GM12878 (cell line): ENCODE measurements at regions not wholly inside any gene's neighbourhood (a gene's known extent, or its start where the extent isn't known, plus 50 kb on each side); places are given as distances from the start of the nearest gene placed in this dataset.
A peak's percentile ranks its signal among the peaks of the same experiment; 100 is the strongest.

Source experiments
- ATAC-seq: fragments of 200-7000 bp; cut with Tn5 transposase; 3 replicates; pipeline ENCODE4 v1.9.1; 2020; ENCODE audit warnings: mild to moderate bottlenecking, moderate library complexity
- BruUV-seq: library from RNA; stranded (reverse); fragments of 400-500 nt; replicated peaks from 2 replicates; lab custom pipeline; 2021; lab: Mats Ljungman, UMichigan
- CTCF ChIA-PET: fragments of 300-600 bp; sonication (Branson Sonifier 250); formaldehyde crosslinking; extraction: SDS; loops from one replicate; lab custom pipeline; 2021; ENCODE audit warnings: inconsistent platforms; lab: Yijun Ruan, JAX
- POLR2A ChIA-PET: fragments of 350-600 bp; formaldehyde crosslinking; extraction: SDS; loops from one replicate; lab custom pipeline; 2021; ENCODE audit warnings: inconsistent platforms; lab: Charles Lee
- RAD21 ChIA-PET: fragments of 300-600 bp; sonication (Branson Sonifier 250); formaldehyde crosslinking; loops from one replicate; lab custom pipeline; 2023; ENCODE audit warnings: antibody characterized with exemption; ENCODE audit not compliant: unreplicated experiment; lab: Charles Lee
- SMC1A ChIA-PET: fragments of 300-600 bp; sonication (Branson Sonifier 250); formaldehyde crosslinking; loops from one replicate; lab custom pipeline; 2023; ENCODE audit not compliant: unreplicated experiment, uncharacterized antibody; lab: Charles Lee
- DNase-seq: peaks from one replicate; pipeline ENCODE4 v3.0.0-alpha.2; 2011; ENCODE audit warnings: low read depth, low spot score
- FAIRE-seq: peaks from 3 replicates; lab custom pipeline; 2011; peaks lifted over from hg19 to GRCh38; lab: Jason Lieb, UNC
- H2AFZ ChIP-seq: 2 replicates; pipeline ENCODE4 v1.6.0; 2011; ENCODE audit warnings: low read depth, low read length, control low read depth; ENCODE audit not compliant: control insufficient read depth
- H3K27ac ChIP-seq: 2 replicates; pipeline ENCODE4 v1.5.1; 2011; ENCODE audit warnings: control low read depth; ENCODE audit not compliant: control insufficient read depth, insufficient read depth
- H3K27me3 ChIP-seq, 2 experiments: replicated peaks in 1 of 2; 2 replicates each; pipeline versions ENCODE4 v1.6.0 to v1.6.1; 2011; ENCODE audit warnings: low read length in 1 of 2; ENCODE audit not compliant: control insufficient read depth in 2 of 2, insufficient read depth in 2 of 2
- H3K36me3 ChIP-seq, 2 experiments: 2 replicates each; pipeline ENCODE4 v1.5.1; 2011; ENCODE audit warnings: low read length in 1 of 2; ENCODE audit not compliant: control insufficient read depth in 2 of 2, insufficient read depth in 2 of 2
- H3K4me1 ChIP-seq: 2 replicates; pipeline ENCODE4 v1.6.1; 2011; ENCODE audit warnings: mild to moderate bottlenecking, low read length, moderate library complexity, mixed read lengths; ENCODE audit not compliant: control insufficient read depth, insufficient read depth
- H3K4me2 ChIP-seq: 2 replicates; pipeline ENCODE4 v1.6.0; 2011; ENCODE audit warnings: control low read depth; ENCODE audit not compliant: control insufficient read depth, insufficient read depth
- H3K4me3 ChIP-seq: fragments of 200-600 bp; sonication (generic); 2 replicates; pipeline ENCODE4 v1.5.1; 2016
- H3K79me2 ChIP-seq: 2 replicates; pipeline ENCODE4 v1.6.0; 2011; ENCODE audit warnings: low read length; ENCODE audit not compliant: control insufficient read depth, insufficient read depth
- H3K9ac ChIP-seq: 2 replicates; pipeline ENCODE4 v1.8.0; 2011; ENCODE audit warnings: low read length, control low read depth, mixed read lengths; ENCODE audit not compliant: control insufficient read depth, insufficient read depth
- H3K9me3 ChIP-seq: replicated peaks from 3 replicates; pipeline ENCODE4 v1.5.1; 2011; ENCODE audit warnings: mild to moderate bottlenecking, low read length; ENCODE audit not compliant: control insufficient read depth, insufficient read depth
- H4K20me1 ChIP-seq: 2 replicates; pipeline ENCODE4 v1.6.0; 2011; ENCODE audit not compliant: control insufficient read depth, insufficient read depth
- BHLHE40 ChIP-seq, 2 experiments: fragments of 450-650 bp in 1 of 2; IDR thresholded peaks; 2 replicates each; pipeline ENCODE4 v1.6.1; 2011 to 2017; ENCODE audit warnings: low read depth in 2 of 2, borderline replicate concordance in 1 of 2, improper control_type of control experiment in 1 of 2, low read length in 1 of 2, mild to moderate bottlenecking in 1 of 2
- ETV6 ChIP-seq, 2 experiments: fragments of 450-650 bp in 1 of 2; IDR thresholded peaks in 1 of 2; conservative IDR thresholded peaks in 1 of 2; 2 replicates each; pipeline ENCODE4 v1.6.1; 2014; ENCODE audit warnings: antibody characterized with exemption in 1 of 2, borderline replicate concordance in 1 of 2, low read depth in 1 of 2, mild to moderate bottlenecking in 1 of 2, moderate library complexity in 1 of 2
- GABPA ChIP-seq: IDR thresholded peaks from 2 replicates; pipeline ENCODE4 v1.6.1; 2014; ENCODE audit warnings: antibody characterized with exemption, low read depth, mild to moderate bottlenecking, inconsistent platforms
- NR2C2 ChIP-seq: IDR thresholded peaks from 2 replicates; pipeline ENCODE4 v1.6.1; 2011; ENCODE audit warnings: borderline replicate concordance, low read depth; ENCODE audit not compliant: control insufficient read depth, insufficient read length
- NR2F1 ChIP-seq: fragments of 450-650 bp; conservative IDR thresholded peaks from 2 replicates; pipeline ENCODE4 v1.6.1; 2017; ENCODE audit warnings: mild to moderate bottlenecking
- PAX5 ChIP-seq: IDR thresholded peaks from 2 replicates; pipeline ENCODE4 v1.6.1; 2011; ENCODE audit warnings: low read depth, low read length, borderline replicate concordance
- POU2F2 ChIP-seq: IDR thresholded peaks from 3 replicates; pipeline ENCODE4 v1.6.1; 2011; ENCODE audit warnings: low read depth, mild to moderate bottlenecking, low read length, borderline replicate concordance
- RAD51 ChIP-seq: fragments of 450-650 bp; IDR thresholded peaks from 2 replicates; pipeline ENCODE4 v1.6.1; 2016; ENCODE audit warnings: moderate library complexity, mild to moderate bottlenecking, inconsistent platforms
- SIN3A ChIP-seq: IDR thresholded peaks from 2 replicates; pipeline ENCODE4 v1.6.1; 2012; ENCODE audit warnings: low read depth, low read length, improper control_type of control experiment
- SMAD5 ChIP-seq: IDR thresholded peaks from 2 replicates; pipeline ENCODE4 v1.6.1; 2016; ENCODE audit warnings: antibody characterized with exemption, low read depth
- TAF1 ChIP-seq: IDR thresholded peaks from 2 replicates; pipeline ENCODE4 v1.6.1; 2011; ENCODE audit warnings: mild to moderate bottlenecking, low read depth, low read length, borderline replicate concordance
- ZBED1 ChIP-seq: IDR thresholded peaks from 2 replicates; pipeline ENCODE4 v1.6.1; 2016; ENCODE audit warnings: borderline replicate concordance
- ZNF384 ChIP-seq: IDR thresholded peaks from 2 replicates; pipeline ENCODE4 v1.6.1; 2012; ENCODE audit warnings: low read depth, mild to moderate bottlenecking, low read length, improper control_type of control experiment, borderline replicate concordance
- WGBS: methylation state at CpG from one replicate; pipeline ENCODE4 v1.1.6; 2016; ENCODE audit warnings: low lambda C conversion rate; ENCODE audit not compliant: insufficient replicate concordance, insufficient coverage; ENCODE audit errors: missing lambda C conversion rate; 5-methylcytosine and 5-hydroxymethylcytosine counted together
- in situ Hi-C: fragments of 300-500 bp; cut with MboI; formaldehyde crosslinking; loops from 9 replicates; pipeline ENCODE4 v1.14.3; 2018; ENCODE audit warnings: mixed read lengths
- intact Hi-C: fragments of 100-400 bp; cut with micrococcal nuclease; formaldehyde crosslinking; loops from one replicate; pipeline ENCODE4 v1.14.2; 2022; ENCODE audit not compliant: unreplicated experiment
- TF ChIP-seq, protein P1 (sequence below): IDR thresholded peaks from 2 replicates; pipeline ENCODE4 v1.6.1; 2011; ENCODE audit warnings: borderline replicate concordance, low read depth, mild to moderate bottlenecking, moderate library complexity, low read length; ENCODE audit not compliant: insufficient read depth, poor library complexity, severe bottlenecking
- TF ChIP-seq, protein P2 (sequence below): IDR thresholded peaks from 2 replicates; pipeline ENCODE4 v1.6.1; 2012; ENCODE audit warnings: mild to moderate bottlenecking, low read depth, low read length
- TF ChIP-seq, protein P3 (sequence below): IDR thresholded peaks from 2 replicates; pipeline ENCODE4 v1.6.1; 2011; ENCODE audit warnings: low read depth, low read length, improper control_type of control experiment, borderline replicate concordance

DNA sequence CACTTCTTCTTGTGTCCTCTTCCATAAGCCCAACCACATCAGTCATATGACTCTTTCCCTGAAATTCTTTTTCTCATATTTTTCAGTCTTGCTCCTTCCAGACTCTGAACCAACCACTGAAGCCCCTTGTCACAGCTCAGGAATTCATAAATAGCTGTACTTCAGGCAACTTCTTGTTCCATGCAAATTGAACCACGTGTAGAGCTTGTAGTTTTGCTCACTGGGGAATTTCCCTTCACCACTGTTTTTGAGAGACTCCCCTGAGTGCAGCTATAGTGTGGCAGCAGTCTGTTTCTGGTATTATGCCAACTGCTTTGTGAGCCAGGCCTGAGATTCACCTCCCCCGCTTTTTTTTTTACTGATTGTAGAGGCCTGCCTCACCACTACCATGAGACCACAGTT lies 150.3 kb upstream of the SPAG17 start (continued):
- TF ChIP-seq, protein P1, sequence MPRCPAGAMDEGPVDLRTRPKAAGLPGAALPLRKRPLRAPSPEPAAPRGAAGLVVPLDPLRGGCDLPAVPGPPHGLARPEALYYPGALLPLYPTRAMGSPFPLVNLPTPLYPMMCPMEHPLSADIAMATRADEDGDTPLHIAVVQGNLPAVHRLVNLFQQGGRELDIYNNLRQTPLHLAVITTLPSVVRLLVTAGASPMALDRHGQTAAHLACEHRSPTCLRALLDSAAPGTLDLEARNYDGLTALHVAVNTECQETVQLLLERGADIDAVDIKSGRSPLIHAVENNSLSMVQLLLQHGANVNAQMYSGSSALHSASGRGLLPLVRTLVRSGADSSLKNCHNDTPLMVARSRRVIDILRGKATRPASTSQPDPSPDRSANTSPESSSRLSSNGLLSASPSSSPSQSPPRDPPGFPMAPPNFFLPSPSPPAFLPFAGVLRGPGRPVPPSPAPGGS = peak; percentile 33
- TF ChIP-seq ETV6 (conservative IDR thresholded peaks at IDR 0.05 in 1 of 2, IDR thresholded peaks at IDR 0.05 in 1 of 2; ENCODE audit: borderline replicate concordance in 1 of 2, low read depth in 1 of 2) (no peak), ZNF384 (peak; percentile 64; the same call in 1 of the 2 replicates), NR2C2 (no peak), PAX5 (no peak), NR2F1 (no peak), BHLHE40 (IDR thresholded peaks at IDR 0.05; ENCODE audit: borderline replicate concordance in 1 of 2, low read depth in 2 of 2, low read length in 1 of 2) (peak; percentile 50 to 58; a peak in 2 of 4 replicates)

DNA sequence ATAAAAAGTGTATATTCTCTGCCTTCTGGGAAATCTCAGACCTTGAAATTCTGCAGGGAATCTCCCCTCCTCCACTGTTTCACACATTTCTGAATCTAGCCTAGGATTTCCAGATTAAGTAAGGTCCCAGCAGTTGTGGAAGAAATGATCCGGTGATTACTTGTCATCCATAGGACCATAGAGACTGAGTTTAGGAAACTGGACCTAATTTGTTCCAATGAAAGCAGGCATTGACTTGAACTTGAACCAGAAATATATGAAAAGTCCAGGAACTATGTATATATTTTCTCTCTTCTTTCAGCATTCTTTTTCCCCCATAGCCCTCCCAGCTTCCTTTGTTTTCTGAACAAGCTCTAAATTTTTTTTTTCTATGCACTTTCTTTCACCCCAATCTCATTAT lies 149.5 kb upstream of the SPAG17 start:
- BruUV-seq = no TSS peak
- ChIA-PET SMC1A (interaction anchor here (0.5 to 1.5 kb wide), 4 partner anchors 10 to 37 kb away, joined by 3 to 4 read pairs (median 3); no protein-coding TSS in a partner anchor), RAD21 (interaction anchor here (1.5 kb wide), 1 partner anchor 11 kb away, joined by 5 read pairs; no protein-coding TSS in a partner anchor)

More for the DNA sequence above, 149.5 kb upstream of the SPAG17 start:
- Histone ChIP-seq H3K27me3 (no peaks in the 10 kb centered on the region), H4K20me1 (no peaks in the 10 kb centered on the region), H3K4me1 (no peaks in the 10 kb centered on the region), H3K9ac (no peak overlapping the region), H3K27ac (no peak overlapping the region), H3K4me2 (no peak overlapping the region), H3K9me3 (no peaks in the 10 kb centered on the region), H3K4me3 (no peak overlapping the region), H2AFZ (no peak overlapping the region), H3K36me3 (no peaks in the 10 kb centered on the region), H3K79me2 (no peaks in the 10 kb centered on the region)
- intact Hi-C loops (no loop called here), in situ Hi-C loops (no loop called here)
- DNase-seq (no peak), ATAC-seq (no peak), FAIRE-seq (no peak)
- 42% methylated on average over 1 of the region's 1 CpG for WGBS
- CTCF ChIA-PET = interaction anchor here (0.5 kb wide), 1 partner anchor 10 kb away, joined by 3 read pairs; no protein-coding TSS in a partner anchor
- POLR2A ChIA-PET = no interaction called here
- no peak for TF ChIP-seq ZBED1
- no peak for TF ChIP-seq POU2F2
- TF ChIP-seq SMAD5 = no peak
- no peak for TF ChIP-seq TAF1
- no peak for TF ChIP-seq GABPA
- no peak for TF ChIP-seq RAD51
- TF ChIP-seq, protein P2, sequence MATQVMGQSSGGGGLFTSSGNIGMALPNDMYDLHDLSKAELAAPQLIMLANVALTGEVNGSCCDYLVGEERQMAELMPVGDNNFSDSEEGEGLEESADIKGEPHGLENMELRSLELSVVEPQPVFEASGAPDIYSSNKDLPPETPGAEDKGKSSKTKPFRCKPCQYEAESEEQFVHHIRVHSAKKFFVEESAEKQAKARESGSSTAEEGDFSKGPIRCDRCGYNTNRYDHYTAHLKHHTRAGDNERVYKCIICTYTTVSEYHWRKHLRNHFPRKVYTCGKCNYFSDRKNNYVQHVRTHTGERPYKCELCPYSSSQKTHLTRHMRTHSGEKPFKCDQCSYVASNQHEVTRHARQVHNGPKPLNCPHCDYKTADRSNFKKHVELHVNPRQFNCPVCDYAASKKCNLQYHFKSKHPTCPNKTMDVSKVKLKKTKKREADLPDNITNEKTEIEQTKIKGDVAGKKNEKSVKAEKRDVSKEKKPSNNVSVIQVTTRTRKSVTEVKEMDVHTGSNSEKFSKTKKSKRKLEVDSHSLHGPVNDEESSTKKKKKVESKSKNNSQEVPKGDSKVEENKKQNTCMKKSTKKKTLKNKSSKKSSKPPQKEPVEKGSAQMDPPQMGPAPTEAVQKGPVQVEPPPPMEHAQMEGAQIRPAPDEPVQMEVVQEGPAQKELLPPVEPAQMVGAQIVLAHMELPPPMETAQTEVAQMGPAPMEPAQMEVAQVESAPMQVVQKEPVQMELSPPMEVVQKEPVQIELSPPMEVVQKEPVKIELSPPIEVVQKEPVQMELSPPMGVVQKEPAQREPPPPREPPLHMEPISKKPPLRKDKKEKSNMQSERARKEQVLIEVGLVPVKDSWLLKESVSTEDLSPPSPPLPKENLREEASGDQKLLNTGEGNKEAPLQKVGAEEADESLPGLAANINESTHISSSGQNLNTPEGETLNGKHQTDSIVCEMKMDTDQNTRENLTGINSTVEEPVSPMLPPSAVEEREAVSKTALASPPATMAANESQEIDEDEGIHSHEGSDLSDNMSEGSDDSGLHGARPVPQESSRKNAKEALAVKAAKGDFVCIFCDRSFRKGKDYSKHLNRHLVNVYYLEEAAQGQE = no peak
- TF ChIP-seq, protein P3, sequence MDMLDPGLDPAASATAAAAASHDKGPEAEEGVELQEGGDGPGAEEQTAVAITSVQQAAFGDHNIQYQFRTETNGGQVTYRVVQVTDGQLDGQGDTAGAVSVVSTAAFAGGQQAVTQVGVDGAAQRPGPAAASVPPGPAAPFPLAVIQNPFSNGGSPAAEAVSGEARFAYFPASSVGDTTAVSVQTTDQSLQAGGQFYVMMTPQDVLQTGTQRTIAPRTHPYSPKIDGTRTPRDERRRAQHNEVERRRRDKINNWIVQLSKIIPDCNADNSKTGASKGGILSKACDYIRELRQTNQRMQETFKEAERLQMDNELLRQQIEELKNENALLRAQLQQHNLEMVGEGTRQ = no peak
- TF ChIP-seq SIN3A = no peak
